HEK293T (cell line): ENCODE measurements at regions not wholly inside any gene's neighbourhood (a gene's known extent, or its start where the extent isn't known, plus 50 kb on each side); places are given as distances from the start of the nearest gene placed in this dataset.

Experiments used
- CTCF ChIA-PET: fragments of 350-600 bp; formaldehyde crosslinking; extraction: SDS; loops from one replicate; lab custom pipeline; 2021; ENCODE audit warnings: antibody characterized with exemption, inconsistent platforms; lab: Yijun Ruan, JAX
- POLR2A ChIA-PET: fragments of 350-600 bp; formaldehyde crosslinking; extraction: SDS; loops from one replicate; lab custom pipeline; 2020; ENCODE audit warnings: antibody characterized with exemption, inconsistent platforms; lab: Yijun Ruan, JAX
- DNase-seq: peaks from one replicate; pipeline ENCODE4 v3.0.0; 2012; ENCODE audit warnings: mixed read lengths; ENCODE audit errors: extremely low spot score
- ARNT ChIP-seq: fragments of 450-650 bp; IDR thresholded peaks from 2 replicates; pipeline ENCODE4 v1.6.1; 2017; ENCODE audit warnings: mild to moderate bottlenecking
- BHLHE40 ChIP-seq: fragments of 450-650 bp; IDR thresholded peaks from 2 replicates; pipeline ENCODE4 v1.6.1; 2016; ENCODE audit warnings: mild to moderate bottlenecking, moderate library complexity, borderline replicate concordance
- CTBP1 ChIP-seq: fragments of 450-650 bp; IDR thresholded peaks from 2 replicates; pipeline ENCODE4 v1.6.1; 2016; ENCODE audit warnings: borderline replicate concordance
- ELF4 ChIP-seq: fragments of 450-650 bp; IDR thresholded peaks from 2 replicates; pipeline ENCODE4 v1.6.1; 2017; ENCODE audit warnings: antibody characterized with exemption
- FOXA1 ChIP-seq: fragments of 450-650 bp; IDR thresholded peaks from 2 replicates; pipeline ENCODE4 v1.6.1; 2016; ENCODE audit warnings: mild to moderate bottlenecking
- FOXK2 ChIP-seq: fragments of 450-650 bp; IDR thresholded peaks from 2 replicates; pipeline ENCODE4 v1.6.1; 2016; ENCODE audit warnings: mild to moderate bottlenecking
- FOXM1 ChIP-seq: fragments of 450-650 bp; IDR thresholded peaks from 2 replicates; pipeline ENCODE4 v1.6.1; 2017; ENCODE audit warnings: mild to moderate bottlenecking, borderline replicate concordance
- HDGF ChIP-seq: fragments of 450-650 bp; IDR thresholded peaks from 2 replicates; pipeline ENCODE4 v1.6.1; 2017; ENCODE audit warnings: antibody characterized with exemption, borderline replicate concordance
- L3MBTL2 ChIP-seq: fragments of 450-650 bp; conservative IDR thresholded peaks from 2 replicates; pipeline ENCODE4 v1.6.1; 2016; ENCODE audit warnings: mild to moderate bottlenecking
- LEF1 ChIP-seq: fragments of 450-650 bp; IDR thresholded peaks from 2 replicates; pipeline ENCODE4 v1.6.1; 2017; ENCODE audit warnings: mild to moderate bottlenecking, borderline replicate concordance
- NFRKB ChIP-seq: fragments of 450-650 bp; IDR thresholded peaks from 2 replicates; pipeline ENCODE4 v1.6.1; 2016; ENCODE audit warnings: mild to moderate bottlenecking, moderate library complexity
- PKNOX1 ChIP-seq: fragments of 450-650 bp; IDR thresholded peaks from 2 replicates; pipeline ENCODE4 v1.6.1; 2016
- SP1 ChIP-seq: fragments of 450-650 bp; IDR thresholded peaks from 2 replicates; pipeline ENCODE4 v1.6.1; 2017
- SUZ12 ChIP-seq: fragments of 450-650 bp; IDR thresholded peaks from 2 replicates; pipeline ENCODE4 v1.6.1; 2016; ENCODE audit warnings: mild to moderate bottlenecking
- TARDBP ChIP-seq: fragments of 450-650 bp; IDR thresholded peaks from 2 replicates; pipeline ENCODE4 v1.6.1; 2016
- ZNF384 ChIP-seq: fragments of 450-650 bp; IDR thresholded peaks from 2 replicates; pipeline ENCODE4 v1.6.1; 2016

GRCh38 chr15:46795685-46796084 lies 921.6 kb upstream of the SEMA6D start:
- ChIA-PET CTCF (no interaction called here), POLR2A (no interaction called here)
- no peak for DNase-seq

DNA sequence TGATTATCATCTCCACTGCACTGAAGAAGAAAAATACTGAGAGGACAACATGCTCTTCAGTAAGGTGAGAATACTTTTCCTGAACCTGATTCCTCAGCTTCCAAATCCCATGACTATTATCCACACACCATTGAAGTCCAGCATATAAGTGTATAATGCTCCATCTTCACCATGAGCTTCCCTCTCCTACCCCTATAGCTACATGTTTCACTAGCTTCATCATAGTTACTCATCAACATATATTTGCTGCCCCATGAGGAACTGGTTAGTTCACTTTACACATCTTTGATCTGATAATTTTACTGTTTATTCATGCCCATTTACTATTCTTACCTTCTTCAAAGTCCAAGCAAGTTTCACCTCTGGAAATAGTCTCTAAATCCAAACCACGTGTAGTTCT lies 908.5 kb upstream of the SEMA6D start:
- TF ChIP-seq LEF1 = no peak
- ChIA-PET CTCF (no interaction called here), POLR2A (no interaction called here)
- no peak for DNase-seq

More at GRCh38 chr15:46795685-46796084, 921.6 kb upstream of the SEMA6D start:
- TF ChIP-seq L3MBTL2 (no peak), BHLHE40 (no peak), CTBP1 (no peak), FOXA1 (no peak), PKNOX1 (no peak)

- CTCF ChIA-PET = no interaction called here
- no peak for DNase-seq
Measured at GRCh38 chr15:46815240-46815639, 902.1 kb upstream of the SEMA6D start.

GRCh38 chr15:46815765-46816164 lies 901.5 kb upstream of the SEMA6D start:
- no peak for DNase-seq
- no peak for TF ChIP-seq NFRKB
- TF ChIP-seq SUZ12 = no peak
- TF ChIP-seq FOXA1 = no peak
- TF ChIP-seq ZNF384 = no peak
- no peak for TF ChIP-seq ARNT
- TF ChIP-seq FOXM1 = no peak
- no peak for TF ChIP-seq SP1
- no peak for TF ChIP-seq L3MBTL2
- TF ChIP-seq CTBP1 = no peak
- no peak for TF ChIP-seq LEF1
- no peak for TF ChIP-seq PKNOX1
- no peak for TF ChIP-seq ELF4
- TF ChIP-seq HDGF = no peak
- no peak for TF ChIP-seq TARDBP
- no peak for TF ChIP-seq BHLHE40
- TF ChIP-seq FOXK2 = no peak
- ChIA-PET POLR2A (no interaction called here), CTCF (no interaction called here)

More at GRCh38 chr15:46815240-46815639, 902.1 kb upstream of the SEMA6D start:
- POLR2A ChIA-PET = no interaction called here
- TF ChIP-seq PKNOX1 (no peak), FOXK2 (no peak), CTBP1 (no peak), TARDBP (no peak), FOXA1 (no peak), LEF1 (no peak), SP1 (no peak), L3MBTL2 (no peak), HDGF (no peak), ZNF384 (no peak), ARNT (no peak), SUZ12 (no peak), BHLHE40 (no peak), NFRKB (no peak), ELF4 (no peak), FOXM1 (no peak)

- ChIA-PET CTCF (no interaction called here), POLR2A (no interaction called here)
- no peak for DNase-seq
- TF ChIP-seq ZNF384 (no peak), FOXA1 (no peak), SUZ12 (no peak), HDGF (no peak), ARNT (no peak), TARDBP (no peak), SP1 (no peak), FOXK2 (no peak), L3MBTL2 (no peak), CTBP1 (no peak), ELF4 (no peak), PKNOX1 (no peak), FOXM1 (no peak), NFRKB (no peak), LEF1 (no peak), BHLHE40 (no peak)
Measured at GRCh38 chr15:46848704-46849103, 868.6 kb upstream of the SEMA6D start.

GRCh38 chr15:46853600-46853999 lies 863.7 kb upstream of the SEMA6D start:
- ChIA-PET CTCF (no interaction called here), POLR2A (no interaction called here)
- DNase-seq = no peak
- TF ChIP-seq FOXK2 = no peak
- no peak for TF ChIP-seq ZNF384
- no peak for TF ChIP-seq LEF1
- TF ChIP-seq FOXM1 = no peak
- TF ChIP-seq SP1 = no peak
- no peak for TF ChIP-seq NFRKB
- TF ChIP-seq TARDBP = no peak
- TF ChIP-seq L3MBTL2 = no peak
- no peak for TF ChIP-seq CTBP1
- no peak for TF ChIP-seq ELF4
- TF ChIP-seq PKNOX1 = no peak
- no peak for TF ChIP-seq ARNT
- no peak for TF ChIP-seq BHLHE40
- TF ChIP-seq HDGF = no peak
- no peak for TF ChIP-seq FOXA1
- no peak for TF ChIP-seq SUZ12
